Glutamatergic neuron (in vitro differentiated cells): ENCODE measurements at regions not wholly inside any gene's neighbourhood (a gene's known extent, or its start where the extent isn't known, plus 50 kb on each side); places are given as distances from the start of the nearest gene placed in this dataset.

ENCODE experiments used
- DNase-seq: peaks from one replicate; pipeline ENCODE4 v3.0.0; 2022
- H3K27ac Mint-ChIP-seq: one replicate; pipeline ENCODE4 v1.8.0; 2020; ENCODE audit warnings: mild to moderate bottlenecking, mixed read lengths, inconsistent platforms; ENCODE audit not compliant: unreplicated experiment
- H3K27me3 Mint-ChIP-seq: one replicate; pipeline ENCODE4 v1.8.0; 2020; ENCODE audit warnings: mild to moderate bottlenecking, moderate library complexity, mixed read lengths, inconsistent platforms; ENCODE audit not compliant: unreplicated experiment
- H3K36me3 Mint-ChIP-seq: one replicate; pipeline ENCODE4 v1.8.0; 2020; ENCODE audit warnings: mild to moderate bottlenecking, mixed read lengths, inconsistent platforms; ENCODE audit not compliant: unreplicated experiment
- H3K4me1 Mint-ChIP-seq: one replicate; pipeline ENCODE4 v1.8.0; 2020; ENCODE audit warnings: mild to moderate bottlenecking, low read depth, mixed read lengths, inconsistent platforms; ENCODE audit not compliant: unreplicated experiment
- H3K4me3 Mint-ChIP-seq: one replicate; pipeline ENCODE4 v1.8.0; 2020; ENCODE audit warnings: mild to moderate bottlenecking, mixed read lengths, inconsistent platforms; ENCODE audit not compliant: unreplicated experiment
- H3K9me3 Mint-ChIP-seq: one replicate; pipeline ENCODE4 v1.8.0; 2020; ENCODE audit warnings: mild to moderate bottlenecking, moderate library complexity, mixed read lengths, inconsistent platforms; ENCODE audit not compliant: unreplicated experiment
- TF ChIP-seq, protein P1 (sequence below): fragments of 200-600 bp; sonication (generic); IDR thresholded peaks from one replicate; pipeline ENCODE4 v1.5.0; 2021; ENCODE audit not compliant: partially characterized antibody, unreplicated experiment

DNA sequence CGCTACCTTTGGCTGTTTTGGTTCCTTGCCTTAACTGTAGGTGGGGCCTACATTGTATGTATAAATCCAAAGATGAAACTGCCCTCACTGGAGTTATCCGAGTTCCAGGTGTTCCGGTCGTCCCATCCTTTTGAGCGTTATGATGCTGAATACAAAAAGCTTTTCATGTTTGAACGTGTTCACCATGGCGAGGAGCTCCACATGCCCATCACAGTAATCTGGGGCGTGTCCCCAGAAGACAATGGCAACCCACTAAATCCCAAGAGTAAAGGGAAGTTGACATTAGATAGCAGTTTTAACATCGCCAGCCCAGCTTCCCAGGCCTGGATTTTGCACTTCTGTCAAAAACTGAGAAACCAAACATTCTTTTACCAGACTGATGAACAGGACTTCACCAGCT lies 139.5 kb downstream of the TLR5 start:
- no peak overlapping the region for H3K4me3 Mint-ChIP-seq
- no peak overlapping the region for H3K27ac Mint-ChIP-seq
- H3K9me3 Mint-ChIP-seq: no peaks in the 10 kb centered on the region
- DNase-seq: no peak
- peaks cover 4% of the 10 kb centered on the region for H3K36me3 Mint-ChIP-seq
- TF ChIP-seq, protein P1, sequence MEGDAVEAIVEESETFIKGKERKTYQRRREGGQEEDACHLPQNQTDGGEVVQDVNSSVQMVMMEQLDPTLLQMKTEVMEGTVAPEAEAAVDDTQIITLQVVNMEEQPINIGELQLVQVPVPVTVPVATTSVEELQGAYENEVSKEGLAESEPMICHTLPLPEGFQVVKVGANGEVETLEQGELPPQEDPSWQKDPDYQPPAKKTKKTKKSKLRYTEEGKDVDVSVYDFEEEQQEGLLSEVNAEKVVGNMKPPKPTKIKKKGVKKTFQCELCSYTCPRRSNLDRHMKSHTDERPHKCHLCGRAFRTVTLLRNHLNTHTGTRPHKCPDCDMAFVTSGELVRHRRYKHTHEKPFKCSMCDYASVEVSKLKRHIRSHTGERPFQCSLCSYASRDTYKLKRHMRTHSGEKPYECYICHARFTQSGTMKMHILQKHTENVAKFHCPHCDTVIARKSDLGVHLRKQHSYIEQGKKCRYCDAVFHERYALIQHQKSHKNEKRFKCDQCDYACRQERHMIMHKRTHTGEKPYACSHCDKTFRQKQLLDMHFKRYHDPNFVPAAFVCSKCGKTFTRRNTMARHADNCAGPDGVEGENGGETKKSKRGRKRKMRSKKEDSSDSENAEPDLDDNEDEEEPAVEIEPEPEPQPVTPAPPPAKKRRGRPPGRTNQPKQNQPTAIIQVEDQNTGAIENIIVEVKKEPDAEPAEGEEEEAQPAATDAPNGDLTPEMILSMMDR: no peak
- H3K27me3 Mint-ChIP-seq: peaks cover 2% of the 10 kb centered on the region
- no peaks in the 10 kb centered on the region for H3K4me1 Mint-ChIP-seq

DNA sequence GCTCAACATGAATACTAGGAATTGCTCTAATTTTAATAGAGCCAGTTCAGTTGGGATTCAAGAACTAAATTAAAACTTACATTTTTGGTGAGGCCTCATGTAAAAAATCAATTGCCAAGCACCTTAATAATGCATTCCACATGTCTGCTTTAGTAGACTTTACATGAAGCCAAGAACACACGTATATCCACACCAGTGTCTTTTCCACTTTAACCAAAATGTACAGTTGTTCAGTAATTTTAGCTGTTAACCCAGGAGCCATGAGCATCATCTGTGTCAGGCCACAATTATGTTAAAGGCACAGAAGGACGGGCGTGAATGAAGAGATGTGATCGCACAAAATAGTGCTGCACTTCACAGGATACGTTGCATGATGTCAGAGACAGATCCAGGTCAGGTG lies 136.7 kb downstream of the TLR5 start:
- H3K36me3 Mint-ChIP-seq: peaks cover 4% of the 10 kb centered on the region
- H3K4me3 Mint-ChIP-seq: no peak overlapping the region
- peaks cover 2% of the 10 kb centered on the region for H3K27me3 Mint-ChIP-seq
- TF ChIP-seq, protein P1: no peak
- no peak for DNase-seq
- no peaks in the 10 kb centered on the region for H3K9me3 Mint-ChIP-seq
- no peak overlapping the region for H3K27ac Mint-ChIP-seq
- H3K4me1 Mint-ChIP-seq: peaks cover 2% of the 10 kb centered on the region

DNA sequence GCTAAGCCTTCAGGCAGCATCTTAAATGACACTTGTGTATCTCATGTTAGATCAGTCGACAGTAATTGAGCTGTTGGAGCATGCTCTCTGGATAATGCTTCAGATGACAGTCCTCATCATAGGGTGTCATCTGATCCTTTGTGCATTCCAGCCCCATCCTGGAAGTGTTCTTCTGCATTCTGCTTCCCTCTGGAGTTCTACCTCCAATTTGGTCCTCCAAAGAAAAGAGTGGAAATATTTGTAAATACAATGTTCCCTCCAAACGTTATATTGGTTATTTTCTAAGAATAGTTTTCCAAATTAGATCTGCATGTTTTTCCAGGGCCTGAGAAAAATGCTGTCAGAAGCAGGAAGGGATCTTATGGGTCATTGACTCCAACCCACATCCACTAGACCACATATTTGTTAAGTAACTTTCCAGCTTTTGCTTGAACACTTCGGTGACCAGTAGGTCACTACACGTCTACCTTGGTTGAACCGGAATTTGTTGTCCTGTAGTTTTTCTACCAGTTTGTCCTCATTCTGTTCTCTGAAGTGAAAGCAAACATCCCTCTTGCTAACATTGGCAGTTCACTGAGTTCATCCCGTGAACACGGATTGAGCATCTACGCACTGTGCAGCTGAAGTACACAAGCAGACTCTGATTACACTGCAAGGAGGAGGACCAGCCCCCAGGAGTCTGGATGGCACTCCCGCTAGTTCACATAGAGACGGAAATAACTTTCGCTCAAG lies 136.0 kb downstream of the TLR5 start:
- Mint-ChIP-seq H3K27me3 (peaks cover 2% of the 10 kb centered on the region), H3K4me1 (peaks cover 2% of the 10 kb centered on the region), H3K27ac (no peak overlapping the region), H3K9me3 (no peaks in the 10 kb centered on the region), H3K36me3 (peaks cover 4% of the 10 kb centered on the region), H3K4me3 (no peak overlapping the region)
- no peak for DNase-seq
- TF ChIP-seq, protein P1: no peak

DNA sequence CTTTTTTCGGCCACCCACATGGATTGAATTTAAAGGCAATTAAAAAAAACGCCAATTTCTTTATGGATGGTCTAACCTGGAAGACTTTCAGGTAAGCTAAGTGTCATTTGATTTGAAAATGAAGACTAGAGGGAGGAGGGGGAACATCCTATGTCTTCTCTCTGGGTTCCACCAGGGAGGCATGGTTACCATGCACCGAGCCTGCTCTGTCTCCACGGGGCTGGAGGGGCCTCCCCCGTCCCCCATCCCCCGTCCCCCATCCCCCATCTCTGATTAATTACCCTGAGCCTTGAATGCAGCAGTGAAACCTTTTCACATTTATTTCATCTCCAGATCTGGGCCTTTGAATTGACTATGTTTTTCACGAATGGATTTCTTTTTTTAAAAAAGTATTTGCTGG lies 135.1 kb downstream of the TLR5 start:
- Mint-ChIP-seq H3K4me1 (peaks cover 2% of the 10 kb centered on the region), H3K9me3 (no peaks in the 10 kb centered on the region), H3K27ac (no peak overlapping the region), H3K27me3 (peaks cover 2% of the 10 kb centered on the region), H3K4me3 (no peak overlapping the region), H3K36me3 (peaks cover 2% of the 10 kb centered on the region)
- TF ChIP-seq, protein P1: no peak
- no peak for DNase-seq

DNA sequence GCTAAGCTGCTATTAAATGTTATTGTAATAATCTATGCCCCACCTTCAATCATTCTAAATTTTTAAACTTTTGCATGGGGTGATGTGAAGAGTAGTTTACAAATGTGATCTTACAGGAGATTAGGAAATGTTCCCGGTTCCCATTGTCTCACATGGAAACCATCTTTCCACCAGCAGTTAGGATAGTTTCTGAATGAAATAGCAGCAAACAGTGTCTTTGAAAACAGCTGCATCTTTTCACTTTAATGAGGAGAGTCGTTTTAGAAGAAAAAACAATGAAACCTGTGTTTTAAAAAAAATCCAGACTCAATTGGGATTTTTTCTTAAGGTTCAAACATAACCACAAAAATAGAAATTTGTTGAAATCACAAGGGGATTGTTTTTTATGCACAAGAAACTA lies 134.2 kb downstream of the TLR5 start:
- H3K4me1 Mint-ChIP-seq: peaks cover 2% of the 10 kb centered on the region
- TF ChIP-seq, protein P1: no peak
- no peak for DNase-seq

More for the DNA sequence above, 134.2 kb downstream of the TLR5 start:
- Mint-ChIP-seq H3K36me3 (no peaks in the 10 kb centered on the region), H3K27ac (no peak overlapping the region), H3K4me3 (no peak overlapping the region), H3K9me3 (no peaks in the 10 kb centered on the region), H3K27me3 (peaks cover 2% of the 10 kb centered on the region)
